Esophagus muscularis mucosa (tissue), 4 donors: ENCODE measurements at regions not wholly inside any gene's neighbourhood (a gene's known extent, or its start where the extent isn't known, plus 50 kb on each side); places are given as distances from the start of the nearest gene placed in this dataset.

Experiments
- CTCF ChIP-seq, 3 experiments: fragments of 200-600 bp in 2 of 3; fragments of 450-650 bp in 1 of 3; sonication (generic) in 2 of 3; IDR thresholded peaks; one replicate each; pipeline ENCODE4 v1.5.1; 2017 to 2019; ENCODE audit warnings: antibody characterized with exemption in 3 of 3, mild to moderate bottlenecking in 2 of 3, moderate library complexity in 1 of 3
- EP300 ChIP-seq: sonication (generic); formaldehyde crosslinking; IDR thresholded peaks from one replicate; pipeline ENCODE4 v1.6.1; 2017; ENCODE audit warnings: antibody characterized with exemption
- POLR2A ChIP-seq: fragments of 450-650 bp; IDR thresholded peaks from one replicate; pipeline ENCODE4 v1.6.1; 2017; ENCODE audit warnings: antibody characterized with exemption, moderate library complexity, mild to moderate bottlenecking, low read depth

GRCh38 chr5:2135354-2135753 is 252.6 kb upstream of the IRX4 start:
- no peak for TF ChIP-seq CTCF (IDR thresholded peaks at IDR 0.05)
- TF ChIP-seq EP300 = no peak
- TF ChIP-seq POLR2A = no peak
